ENCODE measurements at regions not wholly inside any gene's neighbourhood (a gene's known extent, or its start where the extent isn't known, plus 50 kb on each side); places are given as distances from the start of the nearest gene placed in this dataset.
"Not testable (repeated sequence)": the region's sequence is repeated elsewhere in the genome, so short reads cannot be mapped to it uniquely, and the experiment has no call there.

- TF ChIP-seq CTCF (IDR thresholded peaks at IDR 0.05; ENCODE audit: low read depth, low read length) (no peak), POLR2A (IDR thresholded peaks at IDR 0.05; ENCODE audit: extremely low read depth, insufficient read length) (no peak), MYC (IDR thresholded peaks at IDR 0.05; ENCODE audit: low read depth, low read length) (no peak)
- TF ChIP-seq, protein P1, sequence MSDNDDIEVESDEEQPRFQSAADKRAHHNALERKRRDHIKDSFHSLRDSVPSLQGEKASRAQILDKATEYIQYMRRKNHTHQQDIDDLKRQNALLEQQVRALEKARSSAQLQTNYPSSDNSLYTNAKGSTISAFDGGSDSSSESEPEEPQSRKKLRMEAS (IDR thresholded peaks at IDR 0.05; ENCODE audit: low read depth, low read length): no peak
- H3K4me3 ChIP-seq (ENCODE audit: low read depth, low read length): no peak overlapping the region
- DNase-seq (ENCODE audit: low read depth): no peak
These were observed 432.1 kb downstream of the NSUN3 start for GRCh38 chr3:94494992-94495391.

- no peak overlapping the region for H3K4me3 ChIP-seq (ENCODE audit: low read depth, low read length)
- DNase-seq (ENCODE audit: low read depth): no peak
- no peak for TF ChIP-seq CTCF (IDR thresholded peaks at IDR 0.05; ENCODE audit: low read depth, low read length)
- no peak for TF ChIP-seq POLR2A (IDR thresholded peaks at IDR 0.05; ENCODE audit: extremely low read depth, insufficient read length)
- TF ChIP-seq, protein P1 (IDR thresholded peaks at IDR 0.05; ENCODE audit: low read depth, low read length): no peak
- no peak for TF ChIP-seq MYC (IDR thresholded peaks at IDR 0.05; ENCODE audit: low read depth, low read length)
These were observed 437.3 kb downstream of the NSUN3 start for GRCh38 chr3:94500146-94500545.

- not testable (repeated sequence) for DNase-seq (ENCODE audit: low read depth)
These were observed 444.5 kb downstream of the NSUN3 start for GRCh38 chr3:94507354-94507753.

GRCh38 chr3:94512876-94513275, 450.0 kb downstream of the NSUN3 start:
- TF ChIP-seq CTCF (IDR thresholded peaks at IDR 0.05; ENCODE audit: low read depth, low read length) (no peak), MYC (IDR thresholded peaks at IDR 0.05; ENCODE audit: low read depth, low read length) (no peak), POLR2A (IDR thresholded peaks at IDR 0.05; ENCODE audit: extremely low read depth, insufficient read length) (no peak)
- TF ChIP-seq, protein P1 (IDR thresholded peaks at IDR 0.05; ENCODE audit: low read depth, low read length): no peak
- H3K4me3 ChIP-seq (ENCODE audit: low read depth, low read length): no peak overlapping the region

More at GRCh38 chr3:94507354-94507753, 444.5 kb downstream of the NSUN3 start:
- not testable (repeated sequence) for H3K4me3 ChIP-seq (ENCODE audit: low read depth, low read length)

GRCh38 chr3:94513600-94513999, 450.7 kb downstream of the NSUN3 start:
- no peak overlapping the region for H3K4me3 ChIP-seq (ENCODE audit: low read depth, low read length)
- DNase-seq (ENCODE audit: low read depth): no peak
- no peak for TF ChIP-seq CTCF (IDR thresholded peaks at IDR 0.05; ENCODE audit: low read depth, low read length)
- no peak for TF ChIP-seq POLR2A (IDR thresholded peaks at IDR 0.05; ENCODE audit: extremely low read depth, insufficient read length)
- TF ChIP-seq, protein P1 (IDR thresholded peaks at IDR 0.05; ENCODE audit: low read depth, low read length): no peak
- TF ChIP-seq MYC (IDR thresholded peaks at IDR 0.05; ENCODE audit: low read depth, low read length): no peak

More at GRCh38 chr3:94512876-94513275, 450.0 kb downstream of the NSUN3 start:
- DNase-seq (ENCODE audit: low read depth): no peak

- no peak for DNase-seq (ENCODE audit: low read depth)
These were observed 453.1 kb downstream of the NSUN3 start for GRCh38 chr3:94515983-94516382.

More at GRCh38 chr3:94515983-94516382, 453.1 kb downstream of the NSUN3 start:
- no peak for TF ChIP-seq MYC (IDR thresholded peaks at IDR 0.05; ENCODE audit: low read depth, low read length)
- TF ChIP-seq, protein P1 (IDR thresholded peaks at IDR 0.05; ENCODE audit: low read depth, low read length): no peak
- TF ChIP-seq POLR2A (IDR thresholded peaks at IDR 0.05; ENCODE audit: extremely low read depth, insufficient read length): no peak
- no peak for TF ChIP-seq CTCF (IDR thresholded peaks at IDR 0.05; ENCODE audit: low read depth, low read length)
- no peak overlapping the region for H3K4me3 ChIP-seq (ENCODE audit: low read depth, low read length)
